Activated CD8-positive, alpha-beta T cell treated with anti-CD3 and anti-CD28 coated beads for 36 hours (primary cell): ENCODE measurements at regions not wholly inside any gene's neighbourhood (a gene's known extent, or its start where the extent isn't known, plus 50 kb on each side); places are given as distances from the start of the nearest gene placed in this dataset.

Source experiments
- ATAC-seq: fragments of 200-7000 bp; cut with Tn5 transposase; one replicate; pipeline ENCODE4 v1.10.0; 2021; ENCODE audit warnings: mild to moderate bottlenecking, moderate library complexity
- CTCF ChIA-PET: fragments of 350-600 bp; sonication (Branson Sonifier 250); formaldehyde crosslinking; loops from one replicate; lab custom pipeline; 2021; ENCODE audit warnings: antibody characterized with exemption; lab: Charles Lee
- POLR2A ChIA-PET: fragments of 350-600 bp; sonication (Branson Sonifier 250); formaldehyde crosslinking; loops from one replicate; lab custom pipeline; 2021; ENCODE audit warnings: antibody characterized with exemption; lab: Charles Lee
- DNase-seq: peaks from one replicate; pipeline ENCODE4 v3.0.0-alpha.2; 2020
- H3K27ac Mint-ChIP-seq: one replicate; pipeline ENCODE4 v1.8.0; 2021; ENCODE audit warnings: mild to moderate bottlenecking, mixed read lengths
- H3K27me3 Mint-ChIP-seq: one replicate; pipeline ENCODE4 v1.8.0; 2021; ENCODE audit warnings: mixed read lengths
- H3K36me3 Mint-ChIP-seq: one replicate; pipeline ENCODE4 v1.8.0; 2021; ENCODE audit warnings: low read depth, mixed read lengths
- H3K4me1 Mint-ChIP-seq: one replicate; pipeline ENCODE4 v1.8.0; 2021; ENCODE audit warnings: low read depth, mixed read lengths
- H3K4me3 Mint-ChIP-seq: one replicate; pipeline ENCODE4 v1.8.0; 2021; ENCODE audit warnings: mild to moderate bottlenecking, moderate library complexity, mixed read lengths
- H3K9me3 Mint-ChIP-seq: one replicate; pipeline ENCODE4 v1.8.0; 2021; ENCODE audit warnings: mixed read lengths
- CTCF ChIP-seq: fragments of 200-600 bp; IDR thresholded peaks from one replicate; pipeline ENCODE4 v1.8.0; 2022; ENCODE audit warnings: antibody characterized with exemption, mild to moderate bottlenecking
- intact Hi-C: fragments of 100-400 bp; cut with micrococcal nuclease; formaldehyde crosslinking; loops from one replicate; pipeline ENCODE4 v1.10.0; 2022

GRCh38 chr17:5877366-5877765 lies 192.8 kb upstream of the WSCD1 start:
- TF ChIP-seq CTCF = no peak
- peaks cover 11% of the 10 kb centered on the region for H3K27me3 Mint-ChIP-seq
- intact Hi-C loops = no loop called here
- POLR2A ChIA-PET = no interaction called here
- H3K36me3 Mint-ChIP-seq = no peaks in the 10 kb centered on the region
- DNase-seq (no peak), ATAC-seq (no peak)
- H3K4me3 Mint-ChIP-seq = no peak overlapping the region
- H3K27ac Mint-ChIP-seq = no peak overlapping the region
- no peaks in the 10 kb centered on the region for H3K9me3 Mint-ChIP-seq
- no peaks in the 10 kb centered on the region for H3K4me1 Mint-ChIP-seq
- CTCF ChIA-PET = no interaction called here

DNA sequence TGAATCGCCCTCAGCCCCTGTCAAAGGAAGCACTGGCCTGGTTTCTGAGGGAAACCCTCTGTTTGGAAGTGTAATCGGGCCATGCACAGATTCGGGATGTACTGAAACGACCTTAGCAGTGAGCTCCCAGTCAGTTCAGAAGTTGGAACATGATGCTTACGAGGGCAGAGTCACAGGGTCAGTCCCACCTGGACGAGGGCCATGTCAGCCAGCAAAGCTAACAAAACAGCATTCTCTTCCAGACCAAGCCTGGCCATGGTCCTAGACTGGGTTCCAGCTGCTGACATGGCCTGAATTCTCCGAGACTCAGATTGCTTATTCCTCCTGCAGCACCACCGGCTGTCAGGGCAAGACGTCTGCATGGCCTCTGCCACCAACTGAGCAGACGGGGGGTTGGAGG lies 192.2 kb upstream of the WSCD1 start:
- POLR2A ChIA-PET = no interaction called here
- no peak for DNase-seq
- H3K36me3 Mint-ChIP-seq = no peaks in the 10 kb centered on the region

DNA sequence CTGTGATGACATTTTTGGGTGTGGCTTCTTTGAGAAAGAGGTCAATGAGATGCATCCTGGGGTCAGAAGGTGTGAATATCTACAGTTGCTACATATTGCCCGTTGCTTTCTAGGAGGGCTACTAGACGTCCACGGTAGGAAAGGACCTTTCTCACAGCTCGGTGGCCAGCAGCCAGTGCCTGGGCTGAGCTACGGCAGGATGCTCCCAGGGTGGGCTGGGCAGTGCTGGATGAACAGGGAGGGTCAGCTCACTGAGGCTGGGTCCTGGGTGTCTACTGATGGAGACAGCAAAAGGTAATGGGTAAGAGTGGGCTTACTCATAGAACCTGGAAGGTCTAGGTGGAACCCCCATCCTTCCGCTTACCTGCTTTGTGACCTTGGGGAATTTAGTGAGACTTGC lies 188.3 kb upstream of the WSCD1 start:
- no peaks in the 10 kb centered on the region for H3K9me3 Mint-ChIP-seq
- no peak overlapping the region for H3K27ac Mint-ChIP-seq
- H3K4me1 Mint-ChIP-seq = no peaks in the 10 kb centered on the region
- DNase-seq (no peak), ATAC-seq (no peak)
- H3K4me3 Mint-ChIP-seq = no peak overlapping the region
- TF ChIP-seq CTCF = no peak
- ChIA-PET POLR2A (no interaction called here), CTCF (no interaction called here)
- intact Hi-C loops = no loop called here
- H3K36me3 Mint-ChIP-seq = no peaks in the 10 kb centered on the region
- peaks cover 10% of the 10 kb centered on the region for H3K27me3 Mint-ChIP-seq

More for the DNA sequence above, 192.2 kb upstream of the WSCD1 start:
- CTCF ChIA-PET = no interaction called here
- Mint-ChIP-seq H3K4me3 (no peak overlapping the region), H3K27ac (no peak overlapping the region), H3K27me3 (peaks cover 11% of the 10 kb centered on the region), H3K9me3 (no peaks in the 10 kb centered on the region), H3K4me1 (no peaks in the 10 kb centered on the region)
- no peak for TF ChIP-seq CTCF
- no peak for ATAC-seq
- intact Hi-C loops = no loop called here

DNA sequence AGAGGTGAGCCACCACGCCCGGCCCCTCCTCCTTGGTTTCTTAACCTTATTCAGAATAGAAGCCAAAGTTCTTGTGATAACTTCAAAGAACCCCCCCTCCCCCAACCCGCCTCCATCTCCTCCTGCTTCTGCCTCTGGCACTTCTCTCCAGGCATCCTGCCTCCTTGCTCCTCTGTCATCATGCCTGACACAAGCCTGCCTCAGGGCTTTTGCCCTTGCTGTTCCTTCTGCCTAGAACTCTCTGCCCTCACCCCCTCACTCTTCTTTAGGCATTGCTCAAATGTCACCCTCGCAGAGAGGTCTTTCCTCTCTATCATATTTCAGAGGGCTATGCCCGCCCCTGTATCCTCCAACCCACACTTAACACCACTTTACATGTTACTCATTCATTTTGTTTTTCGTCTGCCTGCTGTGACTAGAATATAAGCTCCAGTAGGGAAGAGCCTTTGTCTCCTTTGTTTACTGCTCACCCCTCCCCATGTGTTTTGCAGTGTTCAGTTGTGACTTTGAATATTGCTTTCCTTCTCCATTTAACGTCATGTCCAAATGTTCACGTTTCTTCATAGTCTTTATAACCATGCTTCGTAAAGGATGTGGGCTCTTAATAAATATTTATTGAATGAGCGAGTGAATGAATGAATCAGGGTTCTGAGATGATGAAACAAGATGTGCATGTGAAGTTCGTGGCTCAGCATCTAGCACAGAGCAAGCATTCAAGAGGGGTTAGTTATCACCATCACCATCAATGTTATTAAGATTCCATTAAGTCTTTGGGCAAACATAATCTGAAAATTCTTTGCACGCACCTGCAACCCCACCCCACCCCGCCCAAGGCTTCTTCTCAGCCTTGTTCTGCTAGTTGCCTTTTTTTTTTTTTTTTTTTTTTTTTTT lies 186.2 kb upstream of the WSCD1 start:
- no peak for TF ChIP-seq CTCF
- DNase-seq (no peak), ATAC-seq (no peak)
- H3K36me3 Mint-ChIP-seq = no peaks in the 10 kb centered on the region
- peaks cover 16% of the 10 kb centered on the region for H3K27me3 Mint-ChIP-seq
- POLR2A ChIA-PET = no interaction called here
- no peaks in the 10 kb centered on the region for H3K4me1 Mint-ChIP-seq
- CTCF ChIA-PET = no interaction called here
- no peak overlapping the region for H3K27ac Mint-ChIP-seq
- intact Hi-C loops = no loop called here
- no peak overlapping the region for H3K4me3 Mint-ChIP-seq
- H3K9me3 Mint-ChIP-seq = no peaks in the 10 kb centered on the region

DNA sequence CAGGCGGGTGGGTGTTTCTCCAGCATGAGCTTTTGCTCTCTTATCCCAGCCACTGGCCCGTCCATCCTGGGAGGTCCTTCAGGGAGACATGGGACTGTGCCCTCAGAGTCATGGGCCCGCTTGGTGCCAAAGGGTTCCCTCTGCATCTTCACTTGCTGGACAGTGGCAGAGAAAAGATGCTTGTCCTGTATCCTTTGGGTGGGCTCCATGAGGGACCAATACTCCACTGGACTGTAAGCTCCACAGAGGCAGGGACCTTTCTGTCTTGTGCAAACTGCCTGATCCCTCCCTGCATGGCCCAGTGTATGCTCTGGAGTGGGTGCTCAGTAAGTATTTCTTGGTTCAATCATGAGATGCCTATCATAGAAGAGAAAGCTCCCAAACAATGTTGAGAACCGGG lies 184.8 kb upstream of the WSCD1 start:
- H3K27ac Mint-ChIP-seq = no peak overlapping the region
- H3K27me3 Mint-ChIP-seq = peaks cover 21% of the 10 kb centered on the region
- no peaks in the 10 kb centered on the region for H3K36me3 Mint-ChIP-seq
- DNase-seq (no peak), ATAC-seq (no peak)
- ChIA-PET POLR2A (no interaction called here), CTCF (no interaction called here)
- no peak for TF ChIP-seq CTCF
- H3K4me3 Mint-ChIP-seq = no peak overlapping the region
- no peaks in the 10 kb centered on the region for H3K4me1 Mint-ChIP-seq
- intact Hi-C loops = no loop called here
- peaks cover 6% of the 10 kb centered on the region for H3K9me3 Mint-ChIP-seq
